ENCODE measurements at regions not wholly inside any gene's neighbourhood (a gene's known extent, or its start where the extent isn't known, plus 50 kb on each side); places are given as distances from the start of the nearest gene placed in this dataset.

- no peak for DNase-seq
These were observed 1043.1 kb upstream of the TENM3 start for GRCh38 chr4:181200076-181200475.

DNA sequence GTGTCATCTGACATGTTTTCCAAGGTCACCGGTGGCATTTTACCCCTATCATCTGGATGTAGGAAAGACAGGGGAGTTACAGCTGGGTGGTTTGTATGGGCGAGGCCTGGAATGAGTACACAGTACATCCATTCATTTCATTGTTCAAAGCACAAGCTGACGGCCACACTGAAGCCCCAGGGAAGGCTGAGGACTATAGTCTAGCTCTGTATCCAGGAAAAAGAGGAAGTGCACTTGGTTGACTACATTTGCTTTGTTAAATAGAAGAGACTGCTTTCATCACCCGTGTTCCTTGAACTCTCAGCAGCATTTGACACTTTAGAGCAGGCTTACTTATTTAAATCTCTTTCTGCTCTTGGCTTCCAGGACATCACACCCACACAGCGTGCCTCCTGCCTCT is 1041.0 kb upstream of the TENM3 start:
- no peak for DNase-seq

GRCh38 chr4:181204109-181204508 is 1039.1 kb upstream of the TENM3 start:
- DNase-seq, result no peak

DNA sequence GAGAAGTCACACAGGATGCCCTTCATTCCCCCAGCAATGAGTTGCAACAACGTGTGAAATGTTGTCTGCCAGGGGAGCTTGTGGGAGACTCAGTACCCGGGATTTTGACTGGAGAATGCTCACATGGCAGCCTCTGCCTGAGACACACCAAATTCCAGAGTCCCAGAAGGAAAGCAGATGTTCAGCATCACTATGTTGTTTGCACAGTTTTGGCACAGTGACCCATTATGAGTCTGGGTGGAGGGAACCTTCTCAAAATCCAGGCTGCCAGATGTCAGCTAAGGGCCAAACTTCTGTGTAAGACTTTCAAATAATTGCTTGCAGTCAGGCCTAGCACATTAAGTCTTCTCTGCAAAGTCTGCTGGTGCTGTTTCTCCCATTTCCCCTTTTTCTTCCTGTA is 1029.7 kb upstream of the TENM3 start:
- DNase-seq, result no peak

- DNase-seq, result no peak
These were observed 1026.7 kb upstream of the TENM3 start for GRCh38 chr4:181216501-181216900.

- no peak for DNase-seq
These were observed 1023.3 kb upstream of the TENM3 start for GRCh38 chr4:181219783-181220416.

GRCh38 chr4:181224852-181225251 is 1018.4 kb upstream of the TENM3 start:
- no peak for DNase-seq

DNA sequence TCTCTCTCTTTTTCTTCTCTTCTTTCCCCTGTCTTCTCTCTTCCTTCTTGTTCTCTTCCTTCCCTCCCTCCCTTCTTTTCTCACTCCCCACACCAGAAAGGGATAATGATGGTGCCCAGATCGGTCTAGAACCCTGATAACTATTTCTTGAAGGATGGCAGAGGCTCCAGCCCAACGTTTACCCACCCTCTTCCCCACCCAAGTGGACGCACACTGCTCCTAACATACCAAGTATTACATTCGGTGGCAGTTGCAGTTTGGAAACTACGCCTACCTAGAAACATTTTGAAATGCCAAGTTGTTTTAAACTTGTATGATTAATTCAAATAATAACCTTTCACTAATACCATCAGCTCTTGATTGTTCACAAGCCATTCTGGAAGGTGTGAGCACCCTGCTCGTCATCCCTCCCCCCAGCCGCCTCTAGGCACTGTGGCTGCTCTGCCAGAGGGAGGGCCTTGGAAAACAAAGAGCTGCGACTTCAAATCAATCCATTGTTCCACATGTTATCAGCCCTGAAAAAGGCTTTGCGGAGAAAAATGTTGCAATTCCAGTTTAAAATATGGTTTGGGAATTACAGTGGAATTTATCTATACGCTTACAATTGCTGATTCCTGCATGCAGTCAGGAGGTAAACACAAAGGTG is 1017.5 kb upstream of the TENM3 start:
- DNase-seq, result no peak

GRCh38 chr4:181234951-181235680 is 1008.1 kb upstream of the TENM3 start:
- no peak for DNase-seq

DNA sequence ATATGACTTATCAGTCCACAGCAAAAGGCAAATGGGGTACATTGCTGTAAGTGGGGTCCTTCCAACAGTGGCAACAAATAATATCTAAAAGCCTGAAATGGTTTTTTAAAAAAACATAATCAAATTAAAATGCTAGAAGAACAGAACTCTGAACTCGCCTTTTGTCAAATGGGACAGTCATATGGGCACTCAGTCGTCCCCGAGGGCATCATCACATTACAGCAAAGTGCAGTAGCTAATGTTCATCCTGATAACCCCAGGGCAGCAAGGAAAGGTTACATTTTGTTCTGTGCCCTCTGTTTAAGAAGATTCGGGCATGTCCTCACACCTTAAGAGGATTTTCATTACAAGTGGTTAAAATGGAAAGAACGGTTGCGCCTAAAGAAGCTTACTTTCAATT is 997.9 kb upstream of the TENM3 start:
- no peak for DNase-seq

DNA sequence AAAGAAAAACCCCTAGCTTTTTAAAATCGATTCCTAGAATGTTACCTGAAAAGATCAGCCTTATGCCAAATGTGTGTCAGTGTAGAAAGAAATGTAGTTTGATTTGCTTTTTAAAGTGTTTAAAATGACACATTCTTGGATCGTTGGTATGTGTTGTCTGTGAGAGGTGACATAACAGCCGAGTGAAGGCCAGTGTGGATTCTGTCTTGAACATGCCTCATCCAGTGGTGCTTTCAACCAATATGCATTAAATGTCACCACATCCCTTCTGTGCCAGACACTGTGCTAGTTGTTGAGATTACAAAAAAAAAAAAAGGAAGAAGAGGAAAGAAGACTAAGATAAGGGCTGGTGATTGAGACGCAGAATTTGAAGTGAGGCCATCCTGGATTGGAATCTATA is 994.2 kb upstream of the TENM3 start:
- DNase-seq, result no peak

DNA sequence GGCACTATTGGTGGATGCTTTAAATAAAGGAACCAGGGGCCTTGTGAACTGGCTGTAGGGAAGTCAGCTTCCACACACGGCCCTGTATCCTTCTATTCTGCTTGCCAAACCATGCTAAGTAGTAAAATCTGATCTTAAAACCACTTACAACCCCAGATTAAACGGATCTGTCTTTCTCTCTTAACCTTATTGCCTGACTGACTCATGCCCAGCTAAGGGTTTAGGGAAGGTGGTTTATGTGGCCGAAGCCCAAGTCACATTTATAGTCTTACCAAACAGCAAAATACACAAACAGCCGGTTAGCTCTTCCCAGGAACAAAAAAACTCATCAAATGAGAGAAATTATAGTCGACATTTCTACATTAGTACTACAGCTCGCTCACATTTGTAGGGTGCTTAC is 988.4 kb upstream of the TENM3 start:
- DNase-seq, result no peak

GRCh38 chr4:181258569-181258968 is 984.6 kb upstream of the TENM3 start:
- DNase-seq, result no peak

GRCh38 chr4:181259081-181259709 is 984.0 kb upstream of the TENM3 start:
- no peak for DNase-seq

DNA sequence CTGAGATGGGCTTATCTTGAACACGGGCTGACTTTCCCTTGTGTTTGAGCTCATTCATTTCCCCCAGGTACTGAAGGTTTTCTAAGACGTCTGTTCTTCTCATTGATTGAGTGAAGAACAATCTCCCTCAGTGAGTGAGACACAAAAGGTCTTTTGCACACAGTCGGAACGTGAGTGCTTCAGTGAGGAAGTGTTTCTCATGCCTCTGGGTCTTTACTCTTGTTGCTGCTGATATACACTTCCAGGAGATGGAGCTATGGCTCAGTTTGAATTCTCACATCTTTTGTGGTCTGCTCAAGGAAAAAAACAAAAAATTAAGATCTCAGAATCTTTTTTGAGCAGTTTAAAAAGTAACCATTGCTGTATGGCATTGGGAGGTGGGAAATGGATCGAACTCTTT is 981.9 kb upstream of the TENM3 start:
- DNase-seq, result no peak

DNA sequence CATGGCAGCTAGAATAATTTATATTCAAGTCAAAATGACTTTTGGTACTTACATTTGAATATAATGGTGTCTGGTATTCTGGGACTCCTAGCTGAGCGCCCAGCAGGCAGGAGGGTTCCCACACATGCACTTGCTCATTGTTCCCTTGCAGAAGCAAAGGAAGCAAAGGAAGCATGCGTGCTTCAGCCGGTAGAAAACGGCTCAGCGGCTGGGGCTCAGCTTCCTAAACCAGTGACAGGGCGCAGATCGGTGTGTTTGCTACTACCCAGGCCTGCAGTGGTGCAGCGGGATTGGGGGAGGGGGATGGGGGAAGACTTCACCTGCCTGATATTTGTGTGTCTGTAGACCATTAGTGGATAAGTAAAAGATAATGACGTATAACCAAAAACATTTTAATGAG is 978.3 kb upstream of the TENM3 start:
- no peak for DNase-seq

DNA sequence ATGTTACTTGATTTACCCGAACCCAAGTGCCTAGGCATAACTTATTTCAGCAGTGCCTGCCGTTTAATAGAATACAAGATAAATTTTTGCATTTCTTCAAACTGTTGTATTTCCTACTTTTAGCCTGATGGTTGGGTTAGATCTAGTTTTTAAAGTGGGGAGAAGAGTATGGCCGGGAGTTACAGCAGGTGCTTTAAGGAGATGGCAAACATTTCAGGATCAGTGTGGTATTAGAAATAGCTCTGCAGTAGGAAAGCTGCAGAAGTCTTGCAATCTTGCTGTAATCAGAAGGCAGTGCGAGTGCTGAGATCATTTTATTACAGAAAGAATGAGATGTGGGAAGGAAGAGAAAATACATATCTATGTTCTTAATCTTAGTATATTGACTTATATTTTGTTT is 977.8 kb upstream of the TENM3 start:
- no peak for DNase-seq

DNA sequence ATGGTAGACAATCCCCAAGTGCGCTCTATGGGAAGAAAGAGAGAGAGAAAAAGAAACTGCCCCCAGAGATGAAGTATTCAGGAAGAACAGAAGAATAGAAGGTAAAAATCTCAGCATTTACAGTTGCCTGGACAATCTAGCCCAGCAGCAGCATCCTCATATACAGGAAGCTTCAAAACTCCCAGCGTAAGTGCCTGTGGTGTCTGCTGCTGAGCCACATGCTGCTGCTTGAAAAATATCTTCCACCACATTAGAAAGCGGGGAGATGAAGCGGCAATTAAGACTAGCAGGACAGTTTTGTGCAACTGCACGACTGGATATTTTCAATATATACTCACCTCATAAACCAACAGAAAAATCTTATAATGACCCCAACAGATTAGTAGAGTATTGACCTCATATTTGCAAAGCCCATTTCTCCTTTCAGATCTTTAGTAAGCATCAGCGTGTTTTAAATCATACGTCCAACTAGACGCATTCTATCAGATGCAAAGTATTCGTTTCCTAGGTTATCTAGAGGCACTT is 972.0 kb upstream of the TENM3 start:
- no peak for DNase-seq

- no peak for DNase-seq
These were observed 970.8 kb upstream of the TENM3 start for GRCh38 chr4:181272422-181272821.

GRCh38 chr4:181278941-181279340 is 964.3 kb upstream of the TENM3 start:
- no peak for DNase-seq

DNA sequence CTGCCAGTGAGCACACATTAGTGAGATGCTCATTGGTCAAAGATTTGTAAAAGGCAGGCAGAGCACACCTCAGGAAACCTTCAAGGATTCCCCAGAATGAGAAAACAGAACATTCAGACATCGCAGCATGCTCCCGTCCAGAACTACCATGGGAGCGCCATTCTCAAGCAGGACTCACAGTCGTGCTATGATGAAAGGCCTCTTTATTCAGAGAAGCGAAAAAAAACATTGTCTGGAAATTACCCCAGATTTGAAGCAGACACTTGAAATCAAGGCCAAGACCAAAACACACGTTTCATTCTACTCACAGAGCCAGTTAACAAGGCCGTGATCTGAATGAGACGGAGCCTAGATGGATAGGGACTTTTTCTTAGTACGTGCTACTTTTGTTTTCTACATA is 961.8 kb upstream of the TENM3 start:
- no peak for DNase-seq

GRCh38 chr4:181289198-181289597 is 954.0 kb upstream of the TENM3 start:
- no peak for DNase-seq

GRCh38 chr4:181291615-181292014 is 951.6 kb upstream of the TENM3 start:
- no peak for DNase-seq

GRCh38 chr4:181293014-181293413 is 950.2 kb upstream of the TENM3 start:
- no peak for DNase-seq

Measured in activated CD4-positive, alpha-beta T cell treated with anti-CD3 and anti-CD28 coated beads for 1 hour (primary cell).